ENCODE measurements at regions not wholly inside any gene's neighbourhood (a gene's known extent, or its start where the extent isn't known, plus 50 kb on each side); places are given as distances from the start of the nearest gene placed in this dataset.

DNA sequence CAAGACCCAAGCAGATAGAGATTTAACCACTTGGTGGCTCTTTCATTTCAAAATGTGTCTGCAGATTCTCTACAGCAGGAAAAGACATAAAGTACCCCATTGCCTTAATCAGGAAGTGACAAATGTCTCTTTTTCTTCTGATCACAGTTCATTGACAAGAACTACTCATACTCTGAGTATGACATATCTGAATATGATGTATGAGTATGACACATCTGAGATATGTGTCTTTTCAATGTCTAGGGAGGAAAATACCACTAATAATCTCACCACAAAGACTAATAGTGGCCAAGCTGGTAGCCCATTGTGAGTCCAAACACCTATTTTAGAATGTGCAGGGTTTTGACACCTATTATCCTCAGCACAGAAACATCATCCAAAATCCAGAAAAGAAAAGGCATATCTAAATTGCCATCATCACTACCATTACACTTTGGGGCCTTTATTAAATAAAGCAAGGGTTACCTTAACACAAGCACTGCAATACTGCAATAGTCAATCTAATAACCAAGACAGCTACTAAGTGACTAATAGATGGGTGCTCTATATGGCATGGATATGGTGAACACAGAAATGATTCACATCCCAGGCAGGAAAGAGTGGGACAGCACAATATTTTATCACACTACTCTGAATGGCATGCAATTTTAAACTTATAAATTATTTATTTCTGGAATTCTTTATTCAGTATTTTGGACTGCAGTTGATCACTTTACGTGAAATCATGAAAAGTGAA, 243.7 kb upstream of the FAR2 start:
- Mint-ChIP-seq H3K4me1 (ENCODE audit: low read depth) (no peaks in the 10 kb centered on the region), H3K27me3 (no peaks in the 10 kb centered on the region), H3K27ac (no peak overlapping the region), H3K4me3 (no peak overlapping the region), H3K36me3 (ENCODE audit: low read depth) (no peaks in the 10 kb centered on the region), H3K9me3 (peaks cover 56% of the 10 kb centered on the region)
- intact Hi-C loops (cut with micrococcal nuclease): no loop called here

DNA sequence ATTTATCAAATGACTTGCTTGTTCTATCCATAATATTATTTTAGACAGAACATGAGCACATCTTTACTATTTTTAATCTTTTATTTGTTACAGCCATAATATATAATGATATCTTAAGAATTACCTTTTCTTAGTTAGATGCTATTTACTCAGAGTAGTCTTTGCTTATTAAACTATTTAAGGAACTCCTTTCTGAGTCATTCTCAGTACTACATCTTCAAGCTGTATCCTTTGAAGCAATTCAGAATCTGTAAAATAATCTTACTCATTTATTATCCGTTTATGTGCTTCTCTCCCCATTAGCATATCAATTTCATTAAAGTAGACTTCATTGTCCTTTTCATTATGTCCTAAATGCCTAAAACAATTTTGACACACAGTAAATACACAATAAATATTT, 240.4 kb upstream of the FAR2 start:
- H3K27ac Mint-ChIP-seq: no peak overlapping the region
- H3K4me1 Mint-ChIP-seq (ENCODE audit: low read depth): no peaks in the 10 kb centered on the region
- intact Hi-C loops (cut with micrococcal nuclease): no loop called here
- peaks cover 42% of the 10 kb centered on the region for H3K9me3 Mint-ChIP-seq
- H3K4me3 Mint-ChIP-seq: no peak overlapping the region
- no peaks in the 10 kb centered on the region for H3K36me3 Mint-ChIP-seq (ENCODE audit: low read depth)
- H3K27me3 Mint-ChIP-seq: no peaks in the 10 kb centered on the region

DNA sequence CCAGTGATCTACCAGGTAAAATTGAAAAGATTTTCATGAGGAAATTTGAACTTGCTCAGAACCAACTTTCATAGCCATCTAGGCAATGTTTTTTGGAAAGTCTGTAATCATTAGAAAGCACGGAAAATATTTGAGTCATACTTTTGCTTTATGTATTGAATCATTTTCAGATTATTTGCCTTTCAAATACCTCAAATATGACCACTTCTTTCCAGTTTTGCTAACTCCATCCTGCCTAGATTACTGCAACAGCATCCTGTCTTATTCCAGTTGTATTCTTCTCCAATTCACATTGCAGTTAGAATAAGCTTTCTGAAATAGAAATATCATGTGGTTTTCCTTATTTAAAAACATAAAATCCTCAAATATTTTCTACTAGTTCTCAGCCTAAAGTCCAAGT, 239.8 kb upstream of the FAR2 start:
- Mint-ChIP-seq H3K27ac (no peak overlapping the region), H3K4me1 (ENCODE audit: low read depth) (no peaks in the 10 kb centered on the region), H3K4me3 (no peak overlapping the region), H3K27me3 (no peaks in the 10 kb centered on the region), H3K9me3 (peaks cover 44% of the 10 kb centered on the region), H3K36me3 (ENCODE audit: low read depth) (no peaks in the 10 kb centered on the region)
- intact Hi-C loops (cut with micrococcal nuclease): no loop called here

DNA sequence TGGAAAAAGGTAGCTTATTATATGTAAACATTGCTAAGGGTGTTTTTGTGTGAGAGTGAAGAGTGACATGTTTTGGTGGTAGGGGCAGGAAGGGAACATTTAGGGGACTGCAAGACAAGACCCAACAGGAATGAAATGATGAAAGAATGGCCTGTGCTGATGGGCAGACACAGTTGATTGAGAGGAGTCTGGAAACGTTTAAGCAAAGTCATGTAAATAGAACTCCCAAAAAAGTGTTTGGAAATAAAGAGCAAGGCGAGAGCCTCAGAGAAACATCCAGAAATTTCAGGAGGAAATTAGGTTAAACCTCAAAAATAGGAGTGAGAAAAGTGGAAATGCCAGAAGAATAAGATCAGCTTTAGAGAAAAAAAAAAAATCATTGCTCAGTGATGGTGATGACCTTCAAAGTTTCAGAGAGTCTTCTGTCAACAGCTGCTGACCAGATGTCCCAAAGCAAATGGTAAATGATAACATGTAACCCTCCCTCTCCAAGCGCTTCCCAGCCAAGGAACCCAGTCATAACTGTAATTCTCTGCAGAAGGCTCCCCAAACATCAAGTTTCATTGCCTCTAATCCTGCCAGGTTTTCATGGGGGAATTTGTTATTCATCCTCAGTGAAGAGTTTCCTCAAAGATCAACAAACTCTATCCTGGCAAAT, 223.2 kb upstream of the FAR2 start:
- Mint-ChIP-seq H3K36me3 (ENCODE audit: low read depth) (no peaks in the 10 kb centered on the region), H3K27me3 (no peaks in the 10 kb centered on the region), H3K9me3 (peaks cover 18% of the 10 kb centered on the region), H3K4me1 (ENCODE audit: low read depth) (no peaks in the 10 kb centered on the region), H3K27ac (no peak overlapping the region), H3K4me3 (no peak overlapping the region)
- intact Hi-C loops (cut with micrococcal nuclease): no loop called here

DNA sequence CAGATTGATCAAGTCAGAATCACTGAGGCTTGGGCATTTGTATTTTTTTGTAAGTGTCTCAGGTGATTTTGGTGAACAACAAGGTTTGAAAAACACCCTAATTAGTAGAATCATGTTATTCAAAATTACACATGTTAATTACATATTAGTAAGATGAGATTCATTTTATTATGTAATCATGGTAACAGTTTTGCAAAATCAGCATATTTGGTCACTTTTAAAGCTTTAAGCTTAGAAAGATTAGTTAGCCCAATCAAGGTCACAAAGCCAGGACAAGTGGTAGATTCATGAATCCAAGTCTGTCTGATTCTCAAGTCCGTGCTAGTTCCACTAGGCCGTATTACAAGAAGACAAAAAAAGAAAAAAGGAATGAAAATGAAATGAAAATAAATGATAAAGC, 218.4 kb upstream of the FAR2 start:
- intact Hi-C loops (cut with micrococcal nuclease): no loop called here
- H3K27ac Mint-ChIP-seq: no peak overlapping the region
- H3K9me3 Mint-ChIP-seq: no peaks in the 10 kb centered on the region
- no peaks in the 10 kb centered on the region for H3K27me3 Mint-ChIP-seq
- H3K4me3 Mint-ChIP-seq: no peak overlapping the region
- H3K36me3 Mint-ChIP-seq (ENCODE audit: low read depth): no peaks in the 10 kb centered on the region
- no peaks in the 10 kb centered on the region for H3K4me1 Mint-ChIP-seq (ENCODE audit: low read depth)

DNA sequence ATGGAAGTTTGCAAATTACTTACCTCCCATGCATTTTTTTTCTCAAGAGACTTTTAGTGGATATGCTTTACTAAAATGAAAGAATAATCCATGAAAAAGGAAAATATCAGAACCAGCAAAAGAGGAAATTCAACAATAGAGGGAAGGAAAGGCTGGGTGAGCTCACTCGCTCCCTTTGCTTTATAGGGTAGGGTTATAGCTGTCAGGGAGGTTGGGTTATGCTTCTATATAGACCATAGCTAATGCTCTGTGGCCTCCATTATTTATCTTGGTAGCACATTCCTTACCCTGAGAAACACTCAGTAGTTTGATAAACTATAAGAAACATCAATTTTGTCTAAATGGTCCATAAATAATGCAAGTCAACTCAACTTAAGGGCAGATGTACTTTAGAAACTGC, 215.9 kb upstream of the FAR2 start:
- no peaks in the 10 kb centered on the region for H3K4me1 Mint-ChIP-seq (ENCODE audit: low read depth)
- intact Hi-C loops (cut with micrococcal nuclease): no loop called here

DNA sequence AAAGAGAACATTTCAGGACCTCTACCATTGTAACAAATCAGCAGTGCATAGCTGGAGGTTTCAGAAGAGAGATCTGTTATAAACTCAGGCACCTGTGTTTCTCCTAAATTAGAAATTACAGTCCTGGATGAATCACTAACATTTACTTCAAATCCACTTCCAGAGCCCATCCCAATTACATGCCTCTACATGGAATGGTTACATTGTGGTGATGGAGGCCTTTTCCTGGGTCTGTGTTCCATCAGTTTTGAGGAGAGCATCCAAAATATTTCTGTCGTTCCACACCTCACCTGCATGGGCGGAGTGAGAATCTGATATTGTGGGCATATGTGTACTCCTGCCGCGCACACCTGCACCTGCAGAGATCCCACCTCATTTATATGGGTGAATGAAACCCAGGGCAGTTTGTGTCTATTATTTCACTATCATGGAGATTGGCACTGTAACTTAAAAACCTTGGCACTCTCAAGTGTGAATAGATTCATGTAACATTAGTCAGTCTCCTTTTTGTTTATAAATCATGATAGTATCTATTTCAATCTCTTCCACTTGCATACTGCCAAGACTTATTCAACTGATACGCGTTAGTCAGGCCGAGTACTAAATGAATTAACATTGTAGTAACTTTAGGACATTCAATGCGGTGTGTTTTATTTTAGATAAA, 215.1 kb upstream of the FAR2 start:
- H3K4me3 Mint-ChIP-seq: no peak overlapping the region
- intact Hi-C loops (cut with micrococcal nuclease): no loop called here
- no peaks in the 10 kb centered on the region for H3K36me3 Mint-ChIP-seq (ENCODE audit: low read depth)
- H3K4me1 Mint-ChIP-seq (ENCODE audit: low read depth): no peaks in the 10 kb centered on the region
- H3K9me3 Mint-ChIP-seq: no peaks in the 10 kb centered on the region
- H3K27me3 Mint-ChIP-seq: no peaks in the 10 kb centered on the region
- H3K27ac Mint-ChIP-seq: no peak overlapping the region

More for the DNA sequence above, 215.9 kb upstream of the FAR2 start:
- Mint-ChIP-seq H3K27me3 (no peaks in the 10 kb centered on the region), H3K4me3 (no peak overlapping the region), H3K9me3 (no peaks in the 10 kb centered on the region), H3K27ac (no peak overlapping the region), H3K36me3 (ENCODE audit: low read depth) (no peaks in the 10 kb centered on the region)

DNA sequence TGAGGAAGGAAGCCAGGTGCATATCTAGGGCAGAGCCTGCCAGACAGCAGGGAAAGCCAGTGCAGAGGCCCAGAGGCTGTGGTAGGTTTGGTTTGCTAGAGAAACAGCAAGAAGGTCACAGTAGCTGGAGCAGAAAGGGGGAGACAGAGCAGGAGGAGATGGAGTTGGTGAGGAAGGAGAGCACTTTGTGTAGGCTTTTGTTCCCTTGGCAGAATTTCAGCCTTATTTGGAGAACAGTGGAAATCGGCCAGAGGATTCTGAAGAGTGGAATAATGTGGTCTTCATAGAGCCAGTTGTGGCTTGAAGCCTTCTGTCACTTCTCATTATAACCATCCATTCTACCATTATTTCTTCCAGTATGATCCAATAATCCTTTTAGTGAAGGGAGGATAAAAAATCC, 212.9 kb upstream of the FAR2 start:
- H3K4me1 Mint-ChIP-seq (ENCODE audit: low read depth): no peaks in the 10 kb centered on the region
- intact Hi-C loops (cut with micrococcal nuclease): no loop called here
- H3K9me3 Mint-ChIP-seq: no peaks in the 10 kb centered on the region

DNA sequence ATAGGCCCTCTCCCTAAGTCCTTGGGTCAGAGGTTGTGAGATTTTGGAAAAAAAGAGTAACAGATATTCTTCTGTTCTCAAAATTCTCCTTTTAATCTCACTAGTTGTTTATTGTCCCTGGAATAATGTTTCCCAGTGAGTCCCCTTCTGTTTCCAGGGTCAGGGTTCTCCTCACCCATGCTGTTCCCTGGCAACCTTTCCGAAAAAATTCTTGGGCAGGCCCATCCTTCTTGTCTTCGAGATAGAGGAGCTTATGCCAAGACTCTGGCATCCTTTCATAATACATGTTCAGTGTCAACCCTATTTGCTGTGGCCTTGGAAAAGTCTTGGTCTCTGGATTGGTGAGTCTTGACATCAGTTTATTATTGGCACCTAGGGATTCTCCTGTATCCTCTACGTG, 212.4 kb upstream of the FAR2 start:
- Mint-ChIP-seq H3K4me1 (ENCODE audit: low read depth) (no peaks in the 10 kb centered on the region), H3K27ac (no peak overlapping the region), H3K27me3 (peaks cover 2% of the 10 kb centered on the region), H3K4me3 (no peak overlapping the region), H3K9me3 (no peaks in the 10 kb centered on the region), H3K36me3 (ENCODE audit: low read depth) (no peaks in the 10 kb centered on the region)
- intact Hi-C loops (cut with micrococcal nuclease): no loop called here

More for the DNA sequence above, 212.9 kb upstream of the FAR2 start:
- Mint-ChIP-seq H3K27ac (no peak overlapping the region), H3K36me3 (ENCODE audit: low read depth) (no peaks in the 10 kb centered on the region), H3K27me3 (no peaks in the 10 kb centered on the region), H3K4me3 (no peak overlapping the region)

DNA sequence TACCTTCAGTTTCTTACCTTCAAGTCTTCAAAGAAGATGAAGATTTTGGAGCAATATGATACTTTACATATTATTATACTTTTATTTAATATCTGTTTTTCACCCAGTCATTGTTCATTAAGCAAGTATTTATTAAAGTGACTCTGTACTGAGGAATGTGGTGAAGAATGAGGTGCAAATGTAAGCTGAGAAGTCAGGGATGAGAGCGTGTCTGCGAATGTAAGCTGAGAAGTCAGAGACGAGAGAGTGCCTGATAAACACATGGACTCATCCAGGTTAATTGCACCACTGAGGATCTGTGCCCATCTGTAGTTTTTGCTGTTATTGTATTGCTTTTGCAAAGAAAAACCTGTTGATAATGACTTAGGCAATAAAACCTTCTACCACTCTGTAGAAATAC, 211.9 kb upstream of the FAR2 start:
- H3K9me3 Mint-ChIP-seq: no peaks in the 10 kb centered on the region
- no peaks in the 10 kb centered on the region for H3K4me1 Mint-ChIP-seq (ENCODE audit: low read depth)
- H3K36me3 Mint-ChIP-seq (ENCODE audit: low read depth): no peaks in the 10 kb centered on the region
- H3K27me3 Mint-ChIP-seq: peaks cover 2% of the 10 kb centered on the region
- intact Hi-C loops (cut with micrococcal nuclease): no loop called here
- H3K4me3 Mint-ChIP-seq: no peak overlapping the region
- no peak overlapping the region for H3K27ac Mint-ChIP-seq

DNA sequence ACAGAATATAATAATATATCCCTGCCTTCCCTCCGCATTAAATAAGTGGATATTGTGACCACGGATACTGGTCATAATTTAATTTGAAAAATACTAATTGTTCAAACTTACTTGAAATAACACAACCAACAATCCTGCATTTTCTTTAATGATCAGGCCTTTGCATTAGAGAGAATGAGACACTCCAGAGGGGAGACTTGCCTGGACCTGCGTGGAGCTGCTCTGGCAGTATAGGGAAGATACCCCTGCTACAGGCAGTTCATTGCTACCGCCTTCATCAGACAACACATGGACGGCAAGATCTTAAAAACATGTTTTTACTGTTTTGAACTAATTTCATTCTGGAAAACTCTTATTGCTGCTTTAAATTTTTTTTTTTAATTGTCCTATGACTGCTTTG, 211.0 kb upstream of the FAR2 start:
- H3K27me3 Mint-ChIP-seq: peaks cover 2% of the 10 kb centered on the region
- no peaks in the 10 kb centered on the region for H3K4me1 Mint-ChIP-seq (ENCODE audit: low read depth)
- H3K36me3 Mint-ChIP-seq (ENCODE audit: low read depth): no peaks in the 10 kb centered on the region
- intact Hi-C loops (cut with micrococcal nuclease): no loop called here
- no peaks in the 10 kb centered on the region for H3K9me3 Mint-ChIP-seq
- no peak overlapping the region for H3K4me3 Mint-ChIP-seq
- no peak overlapping the region for H3K27ac Mint-ChIP-seq

DNA sequence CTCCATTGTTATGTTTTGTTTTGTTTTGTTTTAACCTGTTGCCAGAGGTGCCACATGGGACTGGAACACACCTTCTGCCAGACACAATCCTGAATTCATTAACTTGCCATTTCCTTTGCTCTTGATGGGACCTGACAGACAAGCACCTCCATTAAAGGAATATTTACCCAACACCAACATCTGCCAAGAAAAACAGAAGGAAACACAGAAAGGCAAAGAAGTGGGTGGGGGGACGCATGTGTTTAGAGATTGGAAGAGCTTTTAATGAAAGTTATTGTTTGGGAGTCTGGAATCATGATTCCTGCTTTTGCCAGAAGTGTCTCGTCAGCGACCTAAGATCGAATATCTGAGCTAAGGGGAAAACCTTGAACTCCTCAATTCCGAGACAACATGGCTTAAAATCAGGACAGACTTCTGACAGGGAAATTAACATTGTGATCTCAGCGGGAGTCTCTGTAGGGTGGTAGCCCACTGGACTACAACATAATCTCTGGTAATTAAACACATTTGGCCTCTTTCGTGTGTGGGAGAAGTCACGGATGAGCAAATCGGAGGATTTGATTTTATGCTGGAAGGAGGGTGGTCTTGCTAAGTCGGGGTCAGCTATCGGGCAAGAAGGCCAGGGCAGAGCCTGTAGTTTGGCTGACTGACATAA, 210.4 kb upstream of the FAR2 start:
- H3K4me1 Mint-ChIP-seq (ENCODE audit: low read depth): no peaks in the 10 kb centered on the region
- no peaks in the 10 kb centered on the region for H3K36me3 Mint-ChIP-seq (ENCODE audit: low read depth)
- H3K27ac Mint-ChIP-seq: no peak overlapping the region
- no peaks in the 10 kb centered on the region for H3K9me3 Mint-ChIP-seq
- intact Hi-C loops (cut with micrococcal nuclease): no loop called here
- H3K27me3 Mint-ChIP-seq: peaks cover 2% of the 10 kb centered on the region
- no peak overlapping the region for H3K4me3 Mint-ChIP-seq

DNA sequence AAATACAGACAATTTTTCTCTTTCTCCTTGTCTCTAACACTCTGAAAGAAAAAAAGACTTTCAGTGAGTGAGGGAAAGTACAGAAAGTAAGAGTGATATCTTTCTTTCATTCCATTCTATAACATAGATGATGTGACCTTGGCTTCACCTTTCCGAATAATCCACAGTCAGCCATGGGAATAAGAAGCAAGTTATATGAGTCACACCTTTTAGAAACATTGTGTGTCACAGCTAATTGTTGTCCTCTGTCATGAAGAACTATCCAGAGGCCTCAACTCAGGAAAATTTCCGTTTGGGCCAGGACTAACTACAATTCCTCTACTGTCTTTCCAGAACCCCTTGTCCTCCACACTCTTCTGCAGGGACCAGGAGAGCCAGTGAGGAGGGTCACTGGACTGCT, 209.7 kb upstream of the FAR2 start:
- Mint-ChIP-seq H3K27me3 (peaks cover 2% of the 10 kb centered on the region), H3K27ac (no peak overlapping the region), H3K4me3 (no peak overlapping the region), H3K4me1 (ENCODE audit: low read depth) (no peaks in the 10 kb centered on the region), H3K36me3 (ENCODE audit: low read depth) (no peaks in the 10 kb centered on the region), H3K9me3 (no peaks in the 10 kb centered on the region)
- intact Hi-C loops (cut with micrococcal nuclease): no loop called here

DNA sequence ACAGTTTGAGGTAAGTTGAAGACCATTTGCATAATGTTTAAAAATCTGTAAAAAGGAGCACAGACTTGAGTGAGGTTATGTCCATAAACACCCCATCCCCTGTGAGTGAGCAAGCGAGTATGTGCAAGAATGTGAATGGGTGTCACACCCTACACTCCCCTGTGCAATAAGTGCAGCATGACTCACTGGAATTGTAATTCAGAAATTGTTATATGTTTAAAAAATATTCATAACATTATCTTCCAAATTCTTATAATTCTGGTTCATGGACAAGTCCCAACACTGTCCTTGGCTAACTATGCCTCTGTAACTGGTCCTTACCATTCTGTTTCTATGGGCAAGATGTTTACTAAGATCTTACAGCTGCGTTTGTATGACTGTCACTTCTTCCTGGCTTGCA, 207.8 kb upstream of the FAR2 start:
- Mint-ChIP-seq H3K9me3 (no peaks in the 10 kb centered on the region), H3K4me1 (ENCODE audit: low read depth) (no peaks in the 10 kb centered on the region), H3K36me3 (ENCODE audit: low read depth) (no peaks in the 10 kb centered on the region), H3K27ac (no peak overlapping the region), H3K27me3 (peaks cover 2% of the 10 kb centered on the region), H3K4me3 (no peak overlapping the region)
- intact Hi-C loops (cut with micrococcal nuclease): no loop called here

Measured in dendritic cell treated with granulocyte-macrophage colony-stimulating factor and Interleukin-4, amounts not matched to agents 40 ng/mL and 50 ng/mL, for 4 days (primary cell).